ENCODE measurements at regions not wholly inside any gene's neighbourhood (a gene's known extent, or its start where the extent isn't known, plus 50 kb on each side); places are given as distances from the start of the nearest gene placed in this dataset.

GRCh38 chr16:64450177-64450576 is 671.7 kb downstream of the CDH11 start:
- DNase-seq = no peak

GRCh38 chr16:64449506-64449905 is 672.4 kb downstream of the CDH11 start:
- DNase-seq = no peak

GRCh38 chr16:64445649-64446048 is 676.2 kb downstream of the CDH11 start:
- DNase-seq = no peak

- DNase-seq = no peak
These were observed 676.6 kb downstream of the CDH11 start for GRCh38 chr16:64445245-64445644.

GRCh38 chr16:64440421-64440831 is 681.4 kb downstream of the CDH11 start:
- no peak for DNase-seq

GRCh38 chr16:64440005-64440404 is 681.9 kb downstream of the CDH11 start:
- no peak for DNase-seq

- no peak for DNase-seq
These were observed 684.0 kb downstream of the CDH11 start for GRCh38 chr16:64437706-64438324.

GRCh38 chr16:64434526-64435069 is 687.3 kb downstream of the CDH11 start:
- DNase-seq = no peak

GRCh38 chr16:64428463-64429113 is 693.3 kb downstream of the CDH11 start:
- no peak for DNase-seq

GRCh38 chr16:64426131-64426666 is 695.7 kb downstream of the CDH11 start:
- DNase-seq = no peak

GRCh38 chr16:64425381-64425780 is 696.5 kb downstream of the CDH11 start:
- DNase-seq = no peak

- DNase-seq = no peak
These were observed 699.6 kb downstream of the CDH11 start for GRCh38 chr16:64422259-64422658.

GRCh38 chr16:64421515-64421914 is 700.3 kb downstream of the CDH11 start:
- DNase-seq = no peak

- no peak for DNase-seq
These were observed 702.0 kb downstream of the CDH11 start for GRCh38 chr16:64419832-64420231.

- DNase-seq = no peak
These were observed 704.1 kb downstream of the CDH11 start for GRCh38 chr16:64417711-64418227.

GRCh38 chr16:64416216-64417005 is 705.5 kb downstream of the CDH11 start:
- DNase-seq = peak; percentile 1

GRCh38 chr16:64412578-64413280 is 709.1 kb downstream of the CDH11 start:
- DNase-seq = no peak

- DNase-seq = no peak
These were observed 711.6 kb downstream of the CDH11 start for GRCh38 chr16:64410306-64410705.

- no peak for DNase-seq
These were observed 712.1 kb downstream of the CDH11 start for GRCh38 chr16:64409783-64410210.

- no peak for DNase-seq
These were observed 713.2 kb downstream of the CDH11 start for GRCh38 chr16:64408699-64409098.

- DNase-seq = no peak
These were observed 715.1 kb downstream of the CDH11 start for GRCh38 chr16:64406770-64407181.

- no peak for DNase-seq
These were observed 718.5 kb downstream of the CDH11 start for GRCh38 chr16:64403352-64403751.

- DNase-seq = no peak
These were observed 723.1 kb downstream of the CDH11 start for GRCh38 chr16:64398793-64399192.

All from NCI-H2029 treated with DMSO at 0.1 percent for 48 hours (cell line).